Esophagus muscularis mucosa (tissue), 4 donors: ENCODE measurements at regions not wholly inside any gene's neighbourhood (a gene's known extent, or its start where the extent isn't known, plus 50 kb on each side); places are given as distances from the start of the nearest gene placed in this dataset.
A peak's percentile ranks its signal among the peaks of the same experiment; 100 is the strongest.

Experiments
- DNase-seq: peaks from one replicate; pipeline ENCODE4 v3.0.0-alpha.2; 2017; ENCODE audit errors: extremely low spot score
- H3K27ac ChIP-seq, 4 donors: fragments of 200-600 bp; sonication (generic); replicated peaks in 1 of 4; 1 replicate in 3 of 4; 2 replicates in 1 of 4; pipeline ENCODE4 v1.5.1; 2016 to 2019; ENCODE audit warnings: mild to moderate bottlenecking in 1 of 4
- H3K27me3 ChIP-seq, 4 donors: fragments of 200-600 bp; sonication (generic); one replicate each; pipeline versions ENCODE4 v1.5.1 to v1.6.0; 2016 to 2019
- H3K36me3 ChIP-seq, 4 donors: fragments of 200-600 bp; sonication (generic); one replicate each; pipeline ENCODE4 v1.5.1; 2016 to 2019
- H3K4me1 ChIP-seq, 4 donors: fragments of 200-600 bp; sonication (generic); one replicate each; pipeline ENCODE4 v1.5.1; 2016 to 2019
- H3K4me3 ChIP-seq, 4 donors: fragments of 200-600 bp; sonication (generic); 1 replicate in 2 of 4; 2 replicates in 2 of 4; pipeline ENCODE4 v1.5.1; 2016 to 2019; ENCODE audit warnings: mild to moderate bottlenecking in 4 of 4, moderate library complexity in 1 of 4
- H3K9me3 ChIP-seq, 4 donors: fragments of 200-600 bp; sonication (generic); 1 replicate in 3 of 4; 2 replicates in 1 of 4; pipeline ENCODE4 v1.5.1; 2016 to 2019
- EP300 ChIP-seq: sonication (generic); formaldehyde crosslinking; IDR thresholded peaks from one replicate; pipeline ENCODE4 v1.6.1; 2017; ENCODE audit warnings: antibody characterized with exemption
- POLR2A ChIP-seq: fragments of 450-650 bp; IDR thresholded peaks from one replicate; pipeline ENCODE4 v1.6.1; 2017; ENCODE audit warnings: antibody characterized with exemption, moderate library complexity, mild to moderate bottlenecking, low read depth
- POLR2AphosphoS5 ChIP-seq, 2 donors: sonication (generic); formaldehyde crosslinking; IDR thresholded peaks; one replicate each; pipeline ENCODE4 v1.6.1; 2017; ENCODE audit warnings: antibody characterized with exemption in 2 of 2
- WGBS: methylation state at CpG from one replicate; pipeline ENCODE4 v1.1.5; 2018; 5-methylcytosine and 5-hydroxymethylcytosine counted together
- intact Hi-C: fragments of 100-400 bp; cut with DNase I; formaldehyde crosslinking; loops from one replicate; pipeline ENCODE4 v1.15.1; 2023
- TF ChIP-seq, protein P1 (sequence below), 3 experiments: fragments of 200-600 bp in 2 of 3; fragments of 450-650 bp in 1 of 3; sonication (generic) in 2 of 3; IDR thresholded peaks; one replicate each; pipeline ENCODE4 v1.5.1; 2017 to 2019; ENCODE audit warnings: antibody characterized with exemption in 3 of 3, mild to moderate bottlenecking in 2 of 3, moderate library complexity in 1 of 3

DNA sequence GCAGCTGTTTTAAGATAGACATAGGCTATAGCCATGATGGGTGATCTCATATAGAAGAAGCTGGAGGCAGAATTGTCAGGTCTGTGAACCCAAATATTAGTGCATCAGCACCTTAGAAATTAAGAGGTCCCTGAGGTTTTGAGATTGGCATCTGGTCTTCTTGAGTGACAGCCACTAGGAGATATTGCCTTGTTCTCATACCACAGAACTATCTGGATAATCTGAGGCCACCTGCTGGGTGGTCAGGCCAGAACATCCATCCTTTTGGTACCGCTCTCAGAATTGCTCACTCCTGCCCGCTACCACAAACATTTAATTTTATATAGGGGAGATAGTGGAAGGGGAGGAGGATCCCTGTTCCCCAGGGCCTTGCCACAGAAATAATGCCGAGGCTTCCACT, 210.6 kb upstream of the ZPLD1 start:
- H3K36me3 ChIP-seq = no peaks in the 10 kb centered on the region
- WGBS = 80% methylated on average over 3 of the region's 3 CpGs
- H3K9me3 ChIP-seq = no peaks in the 10 kb centered on the region
- TF ChIP-seq POLR2A (no peak), EP300 (no peak), POLR2AphosphoS5 (IDR thresholded peaks at IDR 0.05) (no peak)
- TF ChIP-seq, protein P1, sequence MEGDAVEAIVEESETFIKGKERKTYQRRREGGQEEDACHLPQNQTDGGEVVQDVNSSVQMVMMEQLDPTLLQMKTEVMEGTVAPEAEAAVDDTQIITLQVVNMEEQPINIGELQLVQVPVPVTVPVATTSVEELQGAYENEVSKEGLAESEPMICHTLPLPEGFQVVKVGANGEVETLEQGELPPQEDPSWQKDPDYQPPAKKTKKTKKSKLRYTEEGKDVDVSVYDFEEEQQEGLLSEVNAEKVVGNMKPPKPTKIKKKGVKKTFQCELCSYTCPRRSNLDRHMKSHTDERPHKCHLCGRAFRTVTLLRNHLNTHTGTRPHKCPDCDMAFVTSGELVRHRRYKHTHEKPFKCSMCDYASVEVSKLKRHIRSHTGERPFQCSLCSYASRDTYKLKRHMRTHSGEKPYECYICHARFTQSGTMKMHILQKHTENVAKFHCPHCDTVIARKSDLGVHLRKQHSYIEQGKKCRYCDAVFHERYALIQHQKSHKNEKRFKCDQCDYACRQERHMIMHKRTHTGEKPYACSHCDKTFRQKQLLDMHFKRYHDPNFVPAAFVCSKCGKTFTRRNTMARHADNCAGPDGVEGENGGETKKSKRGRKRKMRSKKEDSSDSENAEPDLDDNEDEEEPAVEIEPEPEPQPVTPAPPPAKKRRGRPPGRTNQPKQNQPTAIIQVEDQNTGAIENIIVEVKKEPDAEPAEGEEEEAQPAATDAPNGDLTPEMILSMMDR (IDR thresholded peaks at IDR 0.05) = peak; percentile 42 to 53 (median 45)
- no peak overlapping the region for H3K27ac ChIP-seq
- peaks cover 0 to 18% (median 12%) of the 10 kb centered on the region in 4 donors for H3K4me1 ChIP-seq
- DNase-seq = no peak
- H3K27me3 ChIP-seq = no peaks in the 10 kb centered on the region
- no peak overlapping the region for H3K4me3 ChIP-seq
- intact Hi-C loops = loop anchor here (2.0 kb wide), 2 partner anchors 373 to 411 kb away; no protein-coding TSS in a partner anchor

DNA sequence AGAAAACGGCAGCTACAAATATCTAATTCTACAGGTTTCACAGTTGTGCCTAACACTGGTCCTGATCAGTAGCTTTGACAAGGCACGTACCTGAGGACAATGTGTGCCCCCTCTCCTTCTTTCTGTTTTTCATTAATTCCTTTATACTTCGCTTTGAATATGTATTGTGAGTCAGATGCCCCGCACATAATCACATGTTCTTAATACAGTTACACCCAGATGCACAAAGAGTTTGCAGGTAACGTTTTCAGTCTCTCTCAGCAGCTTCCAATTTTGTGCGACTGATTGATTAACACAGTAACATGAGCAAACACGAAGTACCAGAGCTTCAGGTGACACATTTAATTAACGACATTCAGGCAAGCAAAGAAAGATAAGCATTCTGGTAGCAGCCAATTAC, 209.8 kb upstream of the ZPLD1 start:
- 81% methylated on average over 8 of the region's 8 CpGs for WGBS
- Histone ChIP-seq H3K9me3 (no peaks in the 10 kb centered on the region), H3K36me3 (no peaks in the 10 kb centered on the region), H3K4me3 (no peak overlapping the region), H3K4me1 (peaks cover 0 to 21% (median 15%) of the 10 kb centered on the region in 4 donors), H3K27ac (no peak overlapping the region), H3K27me3 (no peaks in the 10 kb centered on the region)
- intact Hi-C loops = loop anchor here (2.0 kb wide), 2 partner anchors 374 to 412 kb away; no protein-coding TSS in a partner anchor
- no peak for DNase-seq
- no peak for TF ChIP-seq POLR2A
- TF ChIP-seq, protein P1 (IDR thresholded peaks at IDR 0.05) = no peak
- TF ChIP-seq EP300 = no peak
- no peak for TF ChIP-seq POLR2AphosphoS5 (IDR thresholded peaks at IDR 0.05)

DNA sequence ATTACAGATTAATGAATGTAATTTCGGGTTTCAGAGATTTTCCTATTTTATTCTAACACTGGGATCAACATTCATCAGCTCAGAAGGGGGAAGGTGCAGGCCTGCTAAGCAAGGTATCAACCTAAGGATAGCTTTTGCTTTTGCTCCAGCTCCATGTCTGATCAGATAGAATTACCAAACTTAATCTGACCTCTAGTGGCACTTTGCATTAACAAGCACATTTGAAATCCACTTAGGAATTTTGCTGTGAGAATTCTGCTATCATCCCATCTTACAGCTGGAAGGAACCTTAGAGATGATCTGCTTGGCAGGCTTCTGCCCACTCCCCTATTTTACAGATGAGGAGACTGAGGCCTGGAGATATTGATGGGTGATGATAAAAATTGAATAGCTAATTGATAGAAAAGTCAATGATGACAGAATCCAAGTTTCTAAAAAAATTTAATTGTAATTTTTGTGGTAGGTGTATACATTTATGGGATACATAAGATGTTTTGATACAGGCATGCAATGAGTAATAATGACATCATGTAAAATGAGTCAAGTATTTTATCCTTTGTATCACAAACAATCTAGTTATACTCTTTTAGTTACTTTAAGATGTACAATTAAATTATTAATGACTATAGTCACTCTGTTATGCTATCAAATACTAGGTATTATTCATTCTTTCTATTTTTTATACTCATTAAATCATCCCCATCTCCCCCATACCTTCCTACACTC, 209.2 kb upstream of the ZPLD1 start:
- Histone ChIP-seq H3K4me1 (peaks cover 0 to 21% (median 15%) of the 10 kb centered on the region in 4 donors), H3K9me3 (no peaks in the 10 kb centered on the region), H3K4me3 (no peak overlapping the region), H3K27ac (no peak overlapping the region), H3K36me3 (no peaks in the 10 kb centered on the region), H3K27me3 (no peaks in the 10 kb centered on the region)
- intact Hi-C loops = loop anchor here (2.0 kb wide), 2 partner anchors 375 to 413 kb away; no protein-coding TSS in a partner anchor
- TF ChIP-seq, protein P1 (IDR thresholded peaks at IDR 0.05) = peak; percentile 65 to 72 (median 68)
- TF ChIP-seq EP300 = no peak
- peak in 1 of 2 donors; percentile 13 for TF ChIP-seq POLR2AphosphoS5 (IDR thresholded peaks at IDR 0.05)
- DNase-seq = no peak
- WGBS = 5% methylated on average over 1 of the region's 1 CpG

DNA sequence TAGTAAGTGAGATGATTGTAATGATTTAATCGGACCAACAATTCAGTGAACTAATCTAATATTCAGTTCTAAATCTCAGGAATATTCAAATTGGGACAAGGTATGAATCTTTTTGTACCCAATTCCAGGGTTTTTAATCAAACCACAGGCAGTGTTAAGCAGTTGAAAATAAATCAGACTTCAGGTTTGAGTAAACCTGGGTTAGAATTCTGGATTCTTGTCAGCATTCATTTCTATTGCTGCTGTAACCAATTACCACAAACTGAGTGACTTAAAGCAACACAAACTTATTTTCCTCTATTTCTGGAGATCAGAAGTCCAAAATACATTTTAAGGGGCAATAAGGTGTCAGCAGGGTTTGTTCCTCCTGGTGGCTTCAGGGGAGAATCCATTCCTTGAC, 208.4 kb upstream of the ZPLD1 start:
- no peaks in the 10 kb centered on the region for H3K9me3 ChIP-seq
- H3K27me3 ChIP-seq = no peaks in the 10 kb centered on the region
- intact Hi-C loops = no loop called here
- no peak overlapping the region for H3K27ac ChIP-seq
- DNase-seq = no peak
- H3K4me3 ChIP-seq = no peak overlapping the region
- TF ChIP-seq, protein P1 (IDR thresholded peaks at IDR 0.05) = no peak
- TF ChIP-seq POLR2A = no peak
- no peak for TF ChIP-seq EP300
- TF ChIP-seq POLR2AphosphoS5 (IDR thresholded peaks at IDR 0.05) = no peak
- peaks cover 0 to 21% (median 15%) of the 10 kb centered on the region in 4 donors for H3K4me1 ChIP-seq
- H3K36me3 ChIP-seq = no peaks in the 10 kb centered on the region
- 96% methylated on average over 1 of the region's 1 CpG for WGBS
